ENCODE measurements at regions not wholly inside any gene's neighbourhood (a gene's known extent, or its start where the extent isn't known, plus 50 kb on each side); places are given as distances from the start of the nearest gene placed in this dataset.

DNA sequence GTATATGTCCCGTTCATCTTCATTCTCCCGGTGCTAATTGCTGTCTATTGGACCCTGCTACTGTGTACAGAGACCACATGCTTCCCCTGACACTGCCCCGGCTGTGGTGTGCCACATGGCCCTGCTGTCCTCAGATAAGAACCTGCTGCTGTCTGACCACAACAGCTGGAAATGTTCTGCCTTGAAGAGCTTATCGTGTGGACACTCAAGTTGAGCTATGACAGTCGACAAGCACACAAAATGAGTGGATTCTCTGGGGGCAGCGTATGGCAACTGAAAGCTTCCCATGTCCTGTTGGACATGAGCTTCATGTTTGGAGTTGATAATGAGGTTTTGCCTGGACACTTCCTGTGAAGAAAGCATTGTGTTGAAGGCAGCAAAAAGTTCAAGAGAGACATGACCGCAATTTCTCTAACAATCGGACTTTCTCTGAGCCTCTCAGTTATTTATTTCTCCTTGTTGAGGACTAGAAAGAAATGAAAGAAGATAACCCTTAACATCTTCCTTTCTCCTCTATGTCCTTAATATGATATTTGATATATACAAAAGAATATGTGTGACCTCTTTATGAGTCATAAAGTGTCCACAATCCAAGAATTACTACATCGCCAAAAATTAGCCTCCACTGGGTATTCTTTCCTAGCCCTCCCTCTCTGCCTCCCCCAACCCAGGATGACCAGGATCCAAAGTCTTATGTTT, 187.1 kb upstream of the TCF21 start (continued):
- TF ChIP-seq HOXB6 (CRISPR knock-in tag; IDR thresholded peaks at IDR 0.05; ENCODE audit: borderline replicate concordance) (no peak), PTTG1 (tag; IDR thresholded peaks at IDR 0.05; ENCODE audit: low read depth) (no peak), FOXJ3 (CRISPR knock-in tag; IDR thresholded peaks at IDR 0.05) (no peak), RBFOX2 (IDR thresholded peaks at IDR 0.05; ENCODE audit: low read depth, low read length) (no peak), ZNF655 (CRISPR knock-in tag; IDR thresholded peaks at IDR 0.05) (no peak), CREB3L1 (IDR thresholded peaks at IDR 0.05; ENCODE audit: borderline replicate concordance, low read depth) (peak; percentile 80; the same call in 1 of the 2 replicates), ZNF57 (CRISPR knock-in tag; IDR thresholded peaks at IDR 0.05) (no peak), U2AF1 (optimal IDR thresholded peaks at IDR 0.05; ENCODE audit: low read depth, low read length) (no peak), PCBP2 (IDR thresholded peaks at IDR 0.05; ENCODE audit: low read depth, low read length, poor library complexity, severe bottlenecking) (no peak), RBM15 (IDR thresholded peaks at IDR 0.05; ENCODE audit: insufficient read depth, low read length) (no peak), TAF7 (tag; IDR thresholded peaks at IDR 0.05) (no peak), HINFP (tag; conservative IDR thresholded peaks at IDR 0.05; ENCODE audit: low read depth) (no peak), PHB2 (IDR thresholded peaks at IDR 0.05; ENCODE audit: low read depth) (peak; percentile 97)
- TF ChIP-seq, protein P1, sequence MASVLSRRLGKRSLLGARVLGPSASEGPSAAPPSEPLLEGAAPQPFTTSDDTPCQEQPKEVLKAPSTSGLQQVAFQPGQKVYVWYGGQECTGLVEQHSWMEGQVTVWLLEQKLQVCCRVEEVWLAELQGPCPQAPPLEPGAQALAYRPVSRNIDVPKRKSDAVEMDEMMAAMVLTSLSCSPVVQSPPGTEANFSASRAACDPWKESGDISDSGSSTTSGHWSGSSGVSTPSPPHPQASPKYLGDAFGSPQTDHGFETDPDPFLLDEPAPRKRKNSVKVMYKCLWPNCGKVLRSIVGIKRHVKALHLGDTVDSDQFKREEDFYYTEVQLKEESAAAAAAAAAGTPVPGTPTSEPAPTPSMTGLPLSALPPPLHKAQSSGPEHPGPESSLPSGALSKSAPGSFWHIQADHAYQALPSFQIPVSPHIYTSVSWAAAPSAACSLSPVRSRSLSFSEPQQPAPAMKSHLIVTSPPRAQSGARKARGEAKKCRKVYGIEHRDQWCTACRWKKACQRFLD (CRISPR knock-in tag; IDR thresholded peaks at IDR 0.05) = peak; percentile 99
- TF ChIP-seq, protein P2, sequence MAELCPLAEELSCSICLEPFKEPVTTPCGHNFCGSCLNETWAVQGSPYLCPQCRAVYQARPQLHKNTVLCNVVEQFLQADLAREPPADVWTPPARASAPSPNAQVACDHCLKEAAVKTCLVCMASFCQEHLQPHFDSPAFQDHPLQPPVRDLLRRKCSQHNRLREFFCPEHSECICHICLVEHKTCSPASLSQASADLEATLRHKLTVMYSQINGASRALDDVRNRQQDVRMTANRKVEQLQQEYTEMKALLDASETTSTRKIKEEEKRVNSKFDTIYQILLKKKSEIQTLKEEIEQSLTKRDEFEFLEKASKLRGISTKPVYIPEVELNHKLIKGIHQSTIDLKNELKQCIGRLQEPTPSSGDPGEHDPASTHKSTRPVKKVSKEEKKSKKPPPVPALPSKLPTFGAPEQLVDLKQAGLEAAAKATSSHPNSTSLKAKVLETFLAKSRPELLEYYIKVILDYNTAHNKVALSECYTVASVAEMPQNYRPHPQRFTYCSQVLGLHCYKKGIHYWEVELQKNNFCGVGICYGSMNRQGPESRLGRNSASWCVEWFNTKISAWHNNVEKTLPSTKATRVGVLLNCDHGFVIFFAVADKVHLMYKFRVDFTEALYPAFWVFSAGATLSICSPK (IDR thresholded peaks at IDR 0.05; ENCODE audit: borderline replicate concordance) = no peak
- TF ChIP-seq, protein P3, sequence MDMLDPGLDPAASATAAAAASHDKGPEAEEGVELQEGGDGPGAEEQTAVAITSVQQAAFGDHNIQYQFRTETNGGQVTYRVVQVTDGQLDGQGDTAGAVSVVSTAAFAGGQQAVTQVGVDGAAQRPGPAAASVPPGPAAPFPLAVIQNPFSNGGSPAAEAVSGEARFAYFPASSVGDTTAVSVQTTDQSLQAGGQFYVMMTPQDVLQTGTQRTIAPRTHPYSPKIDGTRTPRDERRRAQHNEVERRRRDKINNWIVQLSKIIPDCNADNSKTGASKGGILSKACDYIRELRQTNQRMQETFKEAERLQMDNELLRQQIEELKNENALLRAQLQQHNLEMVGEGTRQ (CRISPR knock-in tag; IDR thresholded peaks at IDR 0.05) = peak; percentile 39; the same call in 1 of the 2 replicates
- TF ChIP-seq, protein P4, sequence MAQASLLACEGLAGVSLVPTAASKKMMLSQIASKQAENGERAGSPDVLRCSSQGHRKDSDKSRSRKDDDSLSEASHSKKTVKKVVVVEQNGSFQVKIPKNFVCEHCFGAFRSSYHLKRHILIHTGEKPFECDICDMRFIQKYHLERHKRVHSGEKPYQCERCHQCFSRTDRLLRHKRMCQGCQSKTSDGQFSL (CRISPR knock-in tag; IDR thresholded peaks at IDR 0.05) = no peak
- TF ChIP-seq, protein P4 (tag; IDR thresholded peaks at IDR 0.05) = no peak

Data from K562 (cell line).